AG09309 (cell line): ENCODE measurements at regions not wholly inside any gene's neighbourhood (a gene's known extent, or its start where the extent isn't known, plus 50 kb on each side); places are given as distances from the start of the nearest gene placed in this dataset.

Experiments used
- DNase-seq: peaks from one replicate; pipeline ENCODE4 v3.0.0-alpha.2; 2010; ENCODE audit warnings: low read depth
- H3K4me3 ChIP-seq: 2 replicates; pipeline ENCODE4 v1.5.1; 2011; ENCODE audit warnings: mild to moderate bottlenecking, low read depth, low read length, moderate library complexity; ENCODE audit not compliant: control insufficient read depth
- TF ChIP-seq, protein P1 (sequence below): IDR thresholded peaks from 2 replicates; pipeline ENCODE4 v1.5.1; 2011; ENCODE audit warnings: mild to moderate bottlenecking, low read depth, low read length, inconsistent platforms; ENCODE audit not compliant: insufficient read depth, control insufficient read depth; ENCODE audit errors: missing control alignments

GRCh38 chr2:12231288-12231687 is 484.9 kb downstream of the LPIN1 start:
- TF ChIP-seq, protein P1, sequence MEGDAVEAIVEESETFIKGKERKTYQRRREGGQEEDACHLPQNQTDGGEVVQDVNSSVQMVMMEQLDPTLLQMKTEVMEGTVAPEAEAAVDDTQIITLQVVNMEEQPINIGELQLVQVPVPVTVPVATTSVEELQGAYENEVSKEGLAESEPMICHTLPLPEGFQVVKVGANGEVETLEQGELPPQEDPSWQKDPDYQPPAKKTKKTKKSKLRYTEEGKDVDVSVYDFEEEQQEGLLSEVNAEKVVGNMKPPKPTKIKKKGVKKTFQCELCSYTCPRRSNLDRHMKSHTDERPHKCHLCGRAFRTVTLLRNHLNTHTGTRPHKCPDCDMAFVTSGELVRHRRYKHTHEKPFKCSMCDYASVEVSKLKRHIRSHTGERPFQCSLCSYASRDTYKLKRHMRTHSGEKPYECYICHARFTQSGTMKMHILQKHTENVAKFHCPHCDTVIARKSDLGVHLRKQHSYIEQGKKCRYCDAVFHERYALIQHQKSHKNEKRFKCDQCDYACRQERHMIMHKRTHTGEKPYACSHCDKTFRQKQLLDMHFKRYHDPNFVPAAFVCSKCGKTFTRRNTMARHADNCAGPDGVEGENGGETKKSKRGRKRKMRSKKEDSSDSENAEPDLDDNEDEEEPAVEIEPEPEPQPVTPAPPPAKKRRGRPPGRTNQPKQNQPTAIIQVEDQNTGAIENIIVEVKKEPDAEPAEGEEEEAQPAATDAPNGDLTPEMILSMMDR = no peak
- no peak for DNase-seq

DNA sequence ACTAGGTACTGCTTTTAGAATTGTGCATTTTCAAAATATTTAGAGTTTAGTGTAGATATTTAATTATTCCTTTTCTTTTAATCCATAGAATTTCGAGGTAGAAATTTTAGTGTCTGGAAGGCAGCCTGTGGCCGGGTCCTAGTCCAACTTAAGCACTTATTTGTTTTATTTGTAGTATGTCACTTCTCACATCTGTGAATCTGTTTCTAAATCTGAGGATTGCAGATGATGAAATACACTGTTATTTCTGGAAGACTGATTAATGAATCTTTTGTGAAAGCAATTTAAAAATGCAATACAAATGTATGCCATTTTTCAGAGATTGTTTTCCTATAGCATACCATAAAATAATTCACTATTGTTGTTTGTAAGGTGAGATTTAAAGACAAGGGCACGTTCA is 483.9 kb upstream of the TRIB2 start:
- H3K4me3 ChIP-seq = no peak overlapping the region
- TF ChIP-seq, protein P1 = no peak
- no peak for DNase-seq

More at GRCh38 chr2:12231288-12231687, 484.9 kb downstream of the LPIN1 start:
- no peak overlapping the region for H3K4me3 ChIP-seq

GRCh38 chr2:12236136-12236844 is 480.4 kb upstream of the TRIB2 start:
- peak; percentile 11 for DNase-seq
- TF ChIP-seq, protein P1 = no peak
- H3K4me3 ChIP-seq = no peak overlapping the region

- H3K4me3 ChIP-seq = no peak overlapping the region
- DNase-seq = no peak
- TF ChIP-seq, protein P1 = no peak
Measured at GRCh38 chr2:12240206-12240605, 476.5 kb upstream of the TRIB2 start.

DNA sequence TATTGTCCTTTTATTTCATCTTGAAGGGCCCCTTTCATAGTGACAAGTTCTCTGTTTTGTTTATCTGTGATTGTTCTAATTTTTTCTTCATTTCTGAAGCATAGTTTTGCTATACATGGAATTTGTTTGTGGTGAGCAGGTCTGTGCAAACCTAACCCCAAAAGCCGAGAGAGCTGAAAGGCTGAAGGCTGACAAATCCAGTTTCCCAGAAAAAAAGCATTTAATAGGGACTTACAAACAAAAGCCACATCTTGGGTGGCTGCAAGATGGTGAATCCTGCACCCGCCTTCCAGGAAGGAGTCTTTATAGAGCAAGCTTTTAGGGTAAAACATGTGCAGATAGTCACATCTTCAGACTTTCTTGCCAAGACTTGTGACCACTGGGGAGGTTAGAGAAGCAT is 473.4 kb upstream of the TRIB2 start:
- H3K4me3 ChIP-seq = no peak overlapping the region
- peak; percentile 52 for DNase-seq
- TF ChIP-seq, protein P1 = no peak

GRCh38 chr2:12244070-12244469 is 472.7 kb upstream of the TRIB2 start:
- DNase-seq = no peak
- TF ChIP-seq, protein P1 = no peak
- no peak overlapping the region for H3K4me3 ChIP-seq
